HG03097 (cell line): ENCODE measurements at regions not wholly inside any gene's neighbourhood (a gene's known extent, or its start where the extent isn't known, plus 50 kb on each side); places are given as distances from the start of the nearest gene placed in this dataset.

ENCODE experiments used
- ATAC-seq: cut with Tn5 transposase; IDR thresholded peaks from one replicate; pipeline ENCODE4 v1.9.1; 2021; ENCODE audit not compliant: unreplicated experiment, low FRiP score

- no peak for ATAC-seq
These were observed 708.4 kb upstream of the EPHA7 start for GRCh38 chr6:94127716-94128115.

GRCh38 chr6:94124333-94124732 is 705.0 kb upstream of the EPHA7 start:
- no peak for ATAC-seq

- ATAC-seq = no peak
These were observed 701.7 kb upstream of the EPHA7 start for GRCh38 chr6:94121094-94121493.

GRCh38 chr6:94099072-94099471 is 679.7 kb upstream of the EPHA7 start:
- ATAC-seq = no peak

- ATAC-seq = no peak
These were observed 676.6 kb upstream of the EPHA7 start for GRCh38 chr6:94095961-94096360.

- ATAC-seq = no peak
These were observed 670.6 kb upstream of the EPHA7 start for GRCh38 chr6:94089941-94090340.

GRCh38 chr6:94088870-94089269 is 669.5 kb upstream of the EPHA7 start:
- ATAC-seq = no peak

- ATAC-seq = no peak
These were observed 655.4 kb upstream of the EPHA7 start for GRCh38 chr6:94074764-94075163.

GRCh38 chr6:94071835-94072234 is 652.5 kb upstream of the EPHA7 start:
- no peak for ATAC-seq

GRCh38 chr6:94065707-94066337 is 646.5 kb upstream of the EPHA7 start:
- ATAC-seq = no peak

GRCh38 chr6:94052749-94053148 is 633.4 kb upstream of the EPHA7 start:
- ATAC-seq = no peak

- no peak for ATAC-seq
These were observed 631.2 kb upstream of the EPHA7 start for GRCh38 chr6:94050515-94050914.

- ATAC-seq = no peak
These were observed 629.6 kb upstream of the EPHA7 start for GRCh38 chr6:94049001-94049400.

- ATAC-seq = no peak
These were observed 625.9 kb upstream of the EPHA7 start for GRCh38 chr6:94045099-94045829.

GRCh38 chr6:94041945-94042709 is 622.8 kb upstream of the EPHA7 start:
- ATAC-seq = no peak

- no peak for ATAC-seq
These were observed 616.7 kb upstream of the EPHA7 start for GRCh38 chr6:94036024-94036423.

- ATAC-seq = no peak
These were observed 608.0 kb upstream of the EPHA7 start for GRCh38 chr6:94027374-94027773.

- ATAC-seq = no peak
These were observed 607.2 kb upstream of the EPHA7 start for GRCh38 chr6:94026575-94026974.

- no peak for ATAC-seq
These were observed 586.5 kb upstream of the EPHA7 start for GRCh38 chr6:94005835-94006234.

GRCh38 chr6:93992976-93993375 is 573.6 kb upstream of the EPHA7 start:
- no peak for ATAC-seq

GRCh38 chr6:93989630-93990029 is 570.3 kb upstream of the EPHA7 start:
- no peak for ATAC-seq

GRCh38 chr6:93985953-93986352 is 566.6 kb upstream of the EPHA7 start:
- no peak for ATAC-seq
